DND-41 (cell line): ENCODE measurements at regions not wholly inside any gene's neighbourhood (a gene's known extent, or its start where the extent isn't known, plus 50 kb on each side); places are given as distances from the start of the nearest gene placed in this dataset.

Experiments used
- ATAC-seq: fragments of 200-7000 bp; cut with Tn5 transposase; 3 replicates; pipeline ENCODE4 v1.9.1; 2021; ENCODE audit warnings: low read depth; ENCODE audit not compliant: insufficient read depth
- DNase-seq: peaks from one replicate; pipeline ENCODE4 v3.0.0-alpha.2; 2020
- H2AFZ ChIP-seq: 2 replicates; pipeline ENCODE4 v1.6.0; 2012; ENCODE audit warnings: low read depth, low read length
- H3K27ac ChIP-seq: 2 replicates; pipeline ENCODE4 v1.5.1; 2012; ENCODE audit warnings: low read length, inconsistent platforms
- H3K27me3 ChIP-seq: fragments of 200-600 bp; sonication (generic); 2 replicates; pipeline ENCODE4 v1.6.0; 2012; ENCODE audit warnings: low read length, mild to moderate bottlenecking, inconsistent platforms; ENCODE audit not compliant: insufficient read depth, poor library complexity
- H3K36me3 ChIP-seq: 2 replicates; pipeline ENCODE4 v1.5.1; 2012; ENCODE audit warnings: low read length, inconsistent platforms; ENCODE audit not compliant: insufficient read depth
- H3K4me1 ChIP-seq: 2 replicates; pipeline ENCODE4 v1.5.1; 2012; ENCODE audit warnings: mild to moderate bottlenecking, low read length; ENCODE audit not compliant: insufficient read depth
- H3K4me2 ChIP-seq: 2 replicates; pipeline ENCODE4 v1.6.0; 2012; ENCODE audit warnings: mild to moderate bottlenecking, moderate library complexity, low read length, inconsistent platforms; ENCODE audit not compliant: insufficient read depth
- H3K4me3 ChIP-seq, 2 experiments: fragments of 200-600 bp in 1 of 2; shearing (Covaris generic) in 1 of 2; 2 replicates each; pipeline ENCODE4 v1.5.1; 2012 to 2016; ENCODE audit warnings: inconsistent platforms in 2 of 2, low read length in 2 of 2, mild to moderate bottlenecking in 2 of 2, low read depth in 1 of 2, moderate library complexity in 1 of 2
- H3K79me2 ChIP-seq: 2 replicates; pipeline ENCODE4 v1.6.0; 2012; ENCODE audit warnings: low read length, inconsistent platforms; ENCODE audit not compliant: insufficient read depth
- H3K9ac ChIP-seq: 2 replicates; pipeline ENCODE4 v1.6.0; 2012; ENCODE audit warnings: low read depth, mild to moderate bottlenecking, inconsistent platforms, low read length, moderate library complexity
- H3K9me3 ChIP-seq: 2 replicates; pipeline ENCODE4 v1.5.1; 2012; ENCODE audit warnings: low read length, moderate library complexity, mild to moderate bottlenecking, inconsistent platforms; ENCODE audit not compliant: insufficient read depth, severe bottlenecking
- H4K20me1 ChIP-seq: 2 replicates; pipeline ENCODE4 v1.6.0; 2012; ENCODE audit warnings: low read length; ENCODE audit not compliant: insufficient read depth
- EZH2 ChIP-seq: IDR thresholded peaks from 3 replicates; pipeline ENCODE4 v1.6.1; 2012; ENCODE audit warnings: borderline replicate concordance, low read depth, mild to moderate bottlenecking, moderate library complexity, low read length, inconsistent platforms; ENCODE audit not compliant: severe bottlenecking
- TF ChIP-seq, protein P1 (sequence below): IDR thresholded peaks from 2 replicates; pipeline ENCODE4 v1.5.1; 2012; ENCODE audit warnings: borderline replicate concordance, low read length, moderate library complexity, mild to moderate bottlenecking; ENCODE audit not compliant: poor library complexity, severe bottlenecking; ENCODE audit errors: extremely low read depth

DNA sequence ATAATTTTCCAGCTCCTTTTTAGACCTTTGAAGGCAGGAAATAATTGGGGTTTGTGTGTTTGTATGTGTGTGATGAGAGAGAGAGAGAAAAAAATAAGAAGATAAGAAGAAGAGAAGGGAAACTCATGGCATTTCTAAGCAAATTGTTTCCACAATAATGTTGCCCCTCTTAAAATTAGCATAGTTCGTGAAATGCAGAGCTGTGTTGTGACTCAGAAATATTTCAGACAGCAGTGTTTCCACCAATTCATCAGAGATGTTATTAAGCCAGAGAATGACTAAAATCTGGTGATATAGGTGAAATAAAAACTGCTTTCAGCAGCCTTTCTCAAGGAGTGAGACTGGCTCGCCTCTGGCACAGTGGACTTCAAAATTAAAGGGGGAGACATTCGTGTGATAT lies 65.9 kb upstream of the ARHGAP5 start:
- no peak for DNase-seq
- no peak overlapping the region for H3K9ac ChIP-seq
- no peak for ATAC-seq
- no peaks in the 10 kb centered on the region for H3K9me3 ChIP-seq
- no peak for TF ChIP-seq EZH2
- TF ChIP-seq, protein P1, sequence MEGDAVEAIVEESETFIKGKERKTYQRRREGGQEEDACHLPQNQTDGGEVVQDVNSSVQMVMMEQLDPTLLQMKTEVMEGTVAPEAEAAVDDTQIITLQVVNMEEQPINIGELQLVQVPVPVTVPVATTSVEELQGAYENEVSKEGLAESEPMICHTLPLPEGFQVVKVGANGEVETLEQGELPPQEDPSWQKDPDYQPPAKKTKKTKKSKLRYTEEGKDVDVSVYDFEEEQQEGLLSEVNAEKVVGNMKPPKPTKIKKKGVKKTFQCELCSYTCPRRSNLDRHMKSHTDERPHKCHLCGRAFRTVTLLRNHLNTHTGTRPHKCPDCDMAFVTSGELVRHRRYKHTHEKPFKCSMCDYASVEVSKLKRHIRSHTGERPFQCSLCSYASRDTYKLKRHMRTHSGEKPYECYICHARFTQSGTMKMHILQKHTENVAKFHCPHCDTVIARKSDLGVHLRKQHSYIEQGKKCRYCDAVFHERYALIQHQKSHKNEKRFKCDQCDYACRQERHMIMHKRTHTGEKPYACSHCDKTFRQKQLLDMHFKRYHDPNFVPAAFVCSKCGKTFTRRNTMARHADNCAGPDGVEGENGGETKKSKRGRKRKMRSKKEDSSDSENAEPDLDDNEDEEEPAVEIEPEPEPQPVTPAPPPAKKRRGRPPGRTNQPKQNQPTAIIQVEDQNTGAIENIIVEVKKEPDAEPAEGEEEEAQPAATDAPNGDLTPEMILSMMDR: no peak
- H4K20me1 ChIP-seq: no peaks in the 10 kb centered on the region
- no peak overlapping the region for H3K27ac ChIP-seq
- no peak overlapping the region for H2AFZ ChIP-seq
- H3K4me3 ChIP-seq: no peak overlapping the region
- H3K79me2 ChIP-seq: no peaks in the 10 kb centered on the region
- H3K4me1 ChIP-seq: no peaks in the 10 kb centered on the region
- no peak overlapping the region for H3K4me2 ChIP-seq
- H3K27me3 ChIP-seq: no peaks in the 10 kb centered on the region
- no peaks in the 10 kb centered on the region for H3K36me3 ChIP-seq

DNA sequence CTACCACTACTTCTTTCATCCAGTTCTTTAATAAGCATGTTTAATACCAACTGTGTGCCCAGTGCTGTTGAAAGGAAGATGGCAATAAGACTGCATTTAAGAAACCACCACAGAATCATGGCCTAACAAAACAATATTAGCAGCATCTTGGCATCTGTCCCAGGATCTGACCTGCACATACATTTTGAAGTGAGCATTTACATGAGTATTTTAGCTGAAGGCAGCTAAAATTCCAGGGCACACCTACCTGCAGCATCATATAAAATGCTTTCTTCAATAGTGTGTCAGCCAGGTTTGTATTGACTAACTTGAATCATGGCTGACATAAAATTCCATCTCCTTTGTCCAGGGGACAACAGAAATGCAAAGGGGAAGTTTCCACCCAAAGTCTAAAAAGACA lies 65.0 kb upstream of the ARHGAP5 start:
- no peak overlapping the region for H2AFZ ChIP-seq
- no peak overlapping the region for H3K4me2 ChIP-seq
- DNase-seq: no peak
- no peaks in the 10 kb centered on the region for H3K79me2 ChIP-seq
- no peak overlapping the region for H3K9ac ChIP-seq
- H4K20me1 ChIP-seq: no peaks in the 10 kb centered on the region
- no peak for ATAC-seq
- no peaks in the 10 kb centered on the region for H3K4me1 ChIP-seq
- no peaks in the 10 kb centered on the region for H3K36me3 ChIP-seq
- no peaks in the 10 kb centered on the region for H3K27me3 ChIP-seq
- no peak for TF ChIP-seq EZH2
- TF ChIP-seq, protein P1: no peak
- no peak overlapping the region for H3K27ac ChIP-seq
- H3K4me3 ChIP-seq: no peak overlapping the region
- H3K9me3 ChIP-seq: no peaks in the 10 kb centered on the region

DNA sequence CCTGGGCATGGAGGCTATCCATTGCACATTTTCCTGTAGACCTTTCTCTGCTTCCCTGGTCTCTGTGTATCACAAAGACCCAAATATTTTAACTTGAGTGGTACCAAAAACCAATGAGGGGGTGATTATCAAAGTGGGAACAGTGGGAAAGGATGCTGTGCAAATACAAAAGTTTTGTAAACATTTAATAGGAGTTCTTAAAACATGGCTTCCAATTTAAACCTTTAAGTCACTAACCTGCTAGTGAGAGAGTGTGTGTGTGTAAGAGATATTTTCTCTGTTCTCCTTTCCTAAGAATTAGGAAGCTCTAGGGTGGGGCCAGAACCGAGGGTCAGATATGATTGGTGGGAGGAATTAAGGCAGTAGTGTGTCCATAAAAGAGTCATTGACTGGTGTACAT lies 64.5 kb upstream of the ARHGAP5 start:
- Histone ChIP-seq H3K36me3 (no peaks in the 10 kb centered on the region), H3K27me3 (no peaks in the 10 kb centered on the region), H3K4me3 (no peak overlapping the region), H3K27ac (no peak overlapping the region), H3K4me2 (no peak overlapping the region), H2AFZ (no peak overlapping the region), H4K20me1 (no peaks in the 10 kb centered on the region), H3K9ac (no peak overlapping the region), H3K79me2 (no peaks in the 10 kb centered on the region), H3K9me3 (no peaks in the 10 kb centered on the region), H3K4me1 (no peaks in the 10 kb centered on the region)
- no peak for TF ChIP-seq EZH2
- TF ChIP-seq, protein P1: no peak
- ATAC-seq (no peak), DNase-seq (no peak)

GRCh38 chr14:32013083-32013482 lies 64.0 kb upstream of the ARHGAP5 start:
- Histone ChIP-seq H3K36me3 (no peaks in the 10 kb centered on the region), H3K4me3 (no peak overlapping the region), H3K4me1 (no peaks in the 10 kb centered on the region), H3K27me3 (no peaks in the 10 kb centered on the region), H3K9ac (no peak overlapping the region), H3K79me2 (no peaks in the 10 kb centered on the region), H2AFZ (no peak overlapping the region), H4K20me1 (no peaks in the 10 kb centered on the region), H3K27ac (no peak overlapping the region), H3K9me3 (no peaks in the 10 kb centered on the region), H3K4me2 (no peak overlapping the region)
- no peak for TF ChIP-seq EZH2
- TF ChIP-seq, protein P1: no peak
- ATAC-seq: no peak
- no peak for DNase-seq
